Right ventricle myocardium superior (tissue), 1 donor: ENCODE measurements at regions not wholly inside any gene's neighbourhood (a gene's known extent, or its start where the extent isn't known, plus 50 kb on each side); places are given as distances from the start of the nearest gene placed in this dataset.
"Not testable (repeated sequence)": the region's sequence is repeated elsewhere in the genome, so short reads cannot be mapped to it uniquely, and the experiment has no call there.

ENCODE experiments used
- ATAC-seq: fragments of 200-7000 bp; cut with Tn5 transposase; one replicate; pipeline ENCODE4 v1.9.1; 2020; ENCODE audit warnings: mild to moderate bottlenecking; ENCODE audit not compliant: poor library complexity
- DNase-seq: peaks from one replicate; pipeline ENCODE4 v3.0.0-alpha.2; 2020
- intact Hi-C: fragments of 100-400 bp; cut with DNase I; formaldehyde crosslinking; loops from one replicate; pipeline ENCODE4 v1.11.2; 2022
- donor health status: DM: no; HTN: yes; CAD: no; lungs with severe emphysema.

DNA sequence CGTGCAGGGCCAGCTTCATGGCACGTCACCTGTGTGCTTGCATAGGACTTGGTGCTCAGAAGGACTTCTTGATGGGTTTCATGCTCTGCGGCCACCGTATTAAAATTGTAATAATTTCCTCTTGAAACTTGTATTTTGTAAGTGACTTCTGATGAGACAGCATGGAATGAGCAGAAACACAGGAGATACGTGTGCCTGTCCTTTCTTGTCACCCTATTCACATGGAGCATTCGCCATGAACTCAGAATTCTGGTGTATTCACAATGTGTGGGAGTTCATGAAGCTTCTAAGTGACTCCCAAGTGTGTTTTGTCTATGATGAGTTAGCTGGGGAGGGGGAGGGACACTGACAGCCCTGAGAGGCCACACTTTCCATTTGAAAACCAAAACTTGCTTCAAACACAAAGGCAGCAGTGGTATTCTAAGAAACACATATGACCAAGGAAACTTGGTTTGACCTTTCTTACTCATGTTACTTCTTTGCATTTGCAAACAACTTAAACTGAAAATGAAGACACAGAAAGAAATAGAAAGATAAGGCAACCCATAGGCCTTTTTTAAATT is 92.1 kb upstream of the NEDD9 start:
- DNase-seq (no peak), ATAC-seq (no peak)
- intact Hi-C loops: no loop called here

DNA sequence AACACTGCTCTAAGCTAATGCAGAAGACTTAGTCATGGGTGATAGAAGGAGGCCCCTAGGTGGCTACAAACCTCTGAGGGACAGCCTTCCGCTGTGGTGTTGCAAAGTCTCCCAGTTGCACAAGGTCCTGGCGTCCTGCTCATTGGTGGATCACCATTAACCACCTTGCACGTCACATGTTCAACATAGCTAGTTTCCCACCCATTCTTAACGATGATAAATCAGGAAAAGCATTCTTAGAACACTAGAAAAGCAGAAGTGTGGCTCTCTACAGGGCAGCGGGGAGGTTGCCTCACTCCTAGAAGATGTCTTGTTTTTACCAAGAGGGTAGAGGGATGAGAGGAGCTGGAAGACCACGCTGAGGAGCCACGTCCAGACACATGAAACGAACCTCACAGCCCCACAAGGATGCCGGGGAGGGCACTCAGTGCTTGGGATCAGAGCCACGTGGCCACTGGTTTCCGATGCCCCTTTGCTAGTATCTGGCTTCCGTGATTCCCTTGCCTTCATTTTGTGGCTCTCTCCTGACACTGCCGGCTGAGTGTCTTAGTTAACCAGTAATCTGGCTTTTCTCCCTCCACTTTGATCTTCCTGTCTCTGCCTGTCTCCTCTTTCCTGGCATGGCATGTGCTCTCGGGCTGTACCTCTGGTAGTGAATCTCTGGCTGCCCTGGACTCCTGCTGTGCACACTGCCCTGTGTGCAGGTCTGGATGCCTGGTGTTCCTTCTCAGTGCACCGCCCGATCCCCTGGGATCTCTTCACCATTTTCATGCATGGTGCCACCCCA is 91.4 kb upstream of the NEDD9 start:
- intact Hi-C loops: no loop called here
- ATAC-seq (peak; percentile 59), DNase-seq (peak; percentile 72)

DNA sequence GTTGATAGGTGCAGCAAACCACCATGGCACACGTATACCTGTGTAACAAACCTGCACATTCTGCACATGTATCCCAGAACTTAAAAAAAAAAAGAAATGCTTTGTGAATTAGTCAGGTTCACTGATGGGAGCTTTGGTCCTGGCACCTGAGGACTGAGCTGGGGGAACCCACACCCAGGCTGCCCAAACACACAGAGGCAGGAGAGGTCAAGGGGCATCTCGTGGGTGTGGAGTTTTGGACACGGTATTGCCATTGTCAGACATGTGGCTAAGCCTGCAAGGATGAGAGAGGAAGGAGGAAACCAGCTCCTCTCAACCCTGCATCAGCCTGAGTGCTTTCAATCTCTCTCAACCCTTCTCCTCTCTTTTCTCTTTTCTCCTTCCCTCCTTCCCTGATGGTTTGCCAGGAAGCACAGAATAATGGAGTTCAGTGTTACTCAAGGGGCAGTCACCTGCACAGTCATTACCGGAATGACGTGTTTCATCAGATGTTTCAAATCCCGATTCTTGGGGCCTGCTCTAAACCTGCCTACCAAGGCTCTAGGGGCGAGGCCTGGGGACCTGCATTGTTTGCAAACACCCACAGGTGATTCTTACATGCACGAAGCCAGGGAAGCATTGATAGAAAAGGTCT is 89.9 kb upstream of the NEDD9 start:
- intact Hi-C loops: no loop called here
- DNase-seq (no peak), ATAC-seq (no peak)

DNA sequence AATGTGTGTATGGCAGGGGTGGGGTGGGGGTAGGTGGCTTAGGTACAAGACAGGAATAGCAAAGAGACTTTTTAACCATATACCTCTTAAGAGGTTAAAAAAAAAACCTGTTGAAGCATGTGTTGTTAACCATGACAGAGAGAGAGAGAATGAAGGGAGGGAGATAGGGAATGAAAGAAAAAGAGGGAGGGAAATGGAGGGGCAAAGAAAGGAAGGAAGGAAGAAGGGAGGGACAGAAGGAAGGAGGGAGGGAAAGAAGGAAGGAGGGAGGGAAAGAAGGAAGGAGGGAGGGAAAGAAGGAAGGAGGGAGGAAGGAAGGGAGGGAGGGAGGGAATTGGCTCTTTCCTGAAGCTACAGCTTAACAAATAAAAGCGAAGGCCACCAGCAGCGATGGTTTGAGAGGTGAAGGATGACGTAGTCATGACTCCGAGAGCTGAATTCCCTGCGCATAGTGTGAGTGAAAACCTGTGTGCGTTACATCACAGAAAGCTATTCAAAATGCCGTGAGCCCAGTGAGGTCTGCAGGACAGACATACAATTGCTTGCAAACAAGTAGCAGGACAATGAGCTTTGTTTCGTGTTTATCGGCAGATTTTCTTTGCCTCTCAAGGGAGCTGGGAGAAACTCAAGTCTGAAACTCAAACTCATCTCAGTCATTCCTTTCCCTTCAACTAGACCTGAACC is 88.6 kb upstream of the NEDD9 start:
- DNase-seq (no peak), ATAC-seq (no peak)
- intact Hi-C loops: no loop called here

DNA sequence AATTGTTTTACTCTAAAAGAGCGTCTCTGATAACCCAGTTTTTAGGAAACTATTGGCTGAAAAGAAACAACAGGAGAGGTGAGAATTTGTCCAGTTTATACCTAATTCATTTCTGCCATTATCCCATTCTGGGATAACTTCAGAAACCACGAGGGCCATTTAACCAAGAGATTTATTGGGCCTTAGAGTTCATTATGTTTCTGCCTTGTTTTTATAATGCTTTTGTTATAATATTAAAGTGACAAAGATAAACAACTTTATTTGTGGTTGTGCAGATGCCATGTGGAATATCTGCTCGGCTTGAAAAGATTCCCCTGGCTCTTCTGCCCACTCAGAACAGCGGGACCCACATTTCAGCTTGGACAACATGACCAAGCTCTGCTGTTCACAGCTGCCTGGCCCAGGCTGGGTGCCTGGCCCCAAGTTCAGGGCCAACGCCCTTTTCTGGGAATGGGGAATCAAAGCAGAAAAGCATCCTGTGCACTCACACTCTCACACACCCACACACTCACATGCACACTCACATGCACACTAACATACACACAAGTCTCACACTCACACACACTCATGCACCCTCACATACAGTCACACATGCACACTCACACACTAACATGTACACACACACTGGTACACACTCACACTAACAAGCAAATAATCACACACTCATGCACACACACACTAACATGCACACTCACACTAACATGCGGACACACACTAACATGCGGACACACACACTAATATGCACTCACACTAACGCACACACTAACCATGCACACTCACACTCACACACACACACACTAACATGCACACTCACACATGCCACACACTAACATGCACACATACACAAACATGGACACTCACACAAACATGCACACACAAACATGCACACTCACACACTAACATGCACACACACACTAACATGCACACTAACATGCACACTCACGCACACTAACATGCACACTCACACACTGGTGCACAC is 86.7 kb upstream of the NEDD9 start:
- intact Hi-C loops: no loop called here
- no peak for DNase-seq
- ATAC-seq: no peak

DNA sequence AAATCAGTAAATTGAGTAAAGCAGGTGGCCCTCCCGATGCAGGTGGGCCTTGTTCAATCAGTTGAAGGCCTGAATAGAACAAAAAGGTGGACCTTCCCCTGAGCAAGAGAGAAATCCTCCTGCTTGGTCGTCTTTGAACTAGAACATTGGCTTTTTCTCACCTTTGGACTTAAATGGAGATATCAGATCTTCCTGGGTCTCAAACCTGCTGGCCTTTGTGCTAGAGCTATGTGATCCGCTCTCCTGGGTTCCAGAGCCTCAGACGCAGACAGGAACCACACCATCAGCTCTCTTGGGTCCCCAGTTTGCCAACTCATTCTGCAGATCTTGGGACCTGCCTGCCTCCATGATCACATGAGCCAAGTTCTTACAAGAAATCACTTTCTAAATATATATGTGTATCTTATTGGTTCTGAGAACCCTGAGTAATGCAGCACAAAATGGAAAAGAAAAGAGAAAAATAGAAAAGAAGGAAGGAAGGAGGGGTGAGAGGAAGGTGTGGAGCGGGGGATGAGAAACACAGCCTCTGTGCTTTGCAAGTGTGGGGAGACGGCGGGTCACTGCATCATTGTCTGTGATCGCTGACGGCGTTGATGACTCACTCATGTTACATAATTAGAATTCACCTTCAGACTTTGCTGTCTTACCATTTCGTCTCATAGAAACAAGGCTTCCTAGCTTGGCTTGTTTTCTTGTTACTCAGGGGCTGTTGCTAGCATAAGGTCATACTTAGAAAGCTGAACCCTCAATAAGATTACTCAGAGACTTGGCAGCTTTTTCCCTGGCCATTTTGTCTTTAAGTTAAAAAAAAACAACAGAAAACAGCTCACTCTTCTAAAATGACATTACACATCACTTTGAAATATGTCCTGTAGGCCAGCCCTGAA is 85.7 kb upstream of the NEDD9 start:
- intact Hi-C loops: no loop called here
- ATAC-seq (peak; percentile 57), DNase-seq (no peak)

DNA sequence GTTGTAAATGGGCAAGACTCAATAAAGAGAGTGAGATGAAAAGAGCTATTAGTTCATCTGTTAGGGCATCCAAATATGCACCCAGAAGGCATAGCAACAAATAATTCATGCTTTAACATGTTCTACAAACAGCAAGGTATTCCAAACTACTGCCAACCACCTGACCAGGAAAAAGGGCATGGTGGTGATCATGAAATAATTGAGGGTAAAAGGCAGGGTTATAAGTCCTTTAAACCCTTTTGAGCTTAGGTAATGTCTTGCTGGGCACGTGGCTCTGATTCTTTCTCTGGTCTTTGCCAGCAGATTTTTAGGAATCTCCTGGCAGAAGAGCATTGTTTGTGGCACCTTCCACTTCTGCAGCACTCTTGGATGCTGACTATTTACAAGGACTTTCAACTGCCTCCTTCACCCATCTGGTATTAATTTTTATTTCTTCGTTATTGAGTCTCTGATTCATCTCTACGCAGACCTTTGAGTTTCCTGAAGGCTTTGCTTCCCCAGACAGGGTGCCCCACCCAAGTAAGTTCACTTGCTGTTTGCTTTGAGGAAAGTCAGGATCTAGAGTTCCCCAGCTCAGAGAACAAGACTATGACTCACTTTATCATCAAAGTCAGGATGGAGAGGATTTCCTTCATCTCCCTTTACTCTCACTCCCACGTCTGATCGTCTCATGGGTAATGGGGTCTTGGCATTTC is 83.4 kb upstream of the NEDD9 start:
- no peak for ATAC-seq

DNA sequence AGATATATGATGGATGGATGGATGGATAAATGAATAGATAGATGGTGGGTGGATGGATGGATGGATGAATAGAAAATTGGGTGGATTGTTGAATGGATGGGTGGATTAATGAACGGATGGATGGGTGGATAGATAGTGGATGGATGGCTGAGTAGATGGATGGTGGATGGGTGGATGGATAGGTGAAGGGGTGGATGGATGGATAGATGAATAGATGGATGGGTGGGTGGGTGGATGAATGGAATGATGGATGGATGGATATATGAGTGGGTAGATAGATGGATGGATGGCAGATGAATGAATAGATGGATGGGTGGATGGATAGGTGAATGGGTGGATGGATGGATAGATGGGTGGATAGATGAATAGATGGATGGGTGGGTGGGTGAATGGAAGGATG is 80.7 kb upstream of the NEDD9 start:
- DNase-seq (no peak), ATAC-seq (no peak)
- intact Hi-C loops: no loop called here

More for the DNA sequence above, 83.4 kb upstream of the NEDD9 start:
- no peak for DNase-seq
- intact Hi-C loops: no loop called here

DNA sequence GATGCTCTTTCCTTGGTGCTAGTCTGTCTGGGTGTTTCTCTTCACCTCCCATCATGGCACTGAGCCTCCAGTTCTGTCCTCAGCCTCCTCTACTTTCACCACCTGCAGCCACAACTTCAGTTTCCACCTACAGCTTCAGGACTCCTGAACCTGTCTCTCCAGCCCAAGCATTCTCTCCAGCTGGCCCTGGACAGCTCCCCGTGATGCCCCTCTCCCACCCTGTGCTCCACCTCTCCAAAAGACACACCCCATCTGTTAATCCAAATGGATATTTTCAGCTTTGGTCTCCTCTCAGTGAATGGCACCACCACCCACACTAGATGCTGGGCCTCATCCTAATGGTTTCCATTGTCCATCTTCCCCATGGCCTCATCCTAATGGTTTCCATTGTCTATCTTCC is 79.5 kb upstream of the NEDD9 start:
- intact Hi-C loops: no loop called here
- no peak for ATAC-seq
- no peak for DNase-seq

DNA sequence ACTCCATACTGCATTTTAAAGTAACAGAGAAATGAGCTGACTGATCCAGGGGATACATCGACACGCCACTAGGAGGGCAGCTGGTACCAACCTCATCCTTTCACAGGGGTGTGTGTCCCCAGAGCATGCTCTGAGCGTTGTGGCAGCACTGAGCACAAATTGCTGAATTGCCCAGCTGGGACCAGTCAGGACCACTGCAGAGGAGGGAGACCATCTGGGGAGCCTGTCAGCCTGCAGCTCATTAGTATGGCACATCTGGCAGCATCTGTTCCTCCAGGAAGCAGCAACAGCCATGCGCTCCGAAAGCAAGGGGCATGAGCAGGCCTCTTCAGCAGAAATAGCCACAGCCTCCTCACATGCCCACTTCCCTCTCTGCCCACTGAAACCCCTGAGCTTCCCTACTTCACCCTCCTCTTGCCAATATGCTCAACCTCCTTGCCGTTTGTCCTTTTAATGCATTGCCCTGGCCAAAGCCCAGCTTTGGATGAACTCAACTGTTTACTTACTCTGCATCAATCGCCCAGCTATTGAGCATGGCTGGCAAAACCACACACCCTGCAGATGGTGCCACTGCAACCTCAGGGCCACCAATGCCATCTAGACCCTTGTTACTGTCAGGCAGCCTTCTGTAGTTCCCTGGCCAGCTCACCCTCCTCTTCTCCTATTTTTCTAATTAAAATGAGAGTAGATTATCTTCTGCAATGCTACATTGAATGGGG is 77.6 kb upstream of the NEDD9 start:
- DNase-seq: no peak
- no peak for ATAC-seq
- intact Hi-C loops: no loop called here

DNA sequence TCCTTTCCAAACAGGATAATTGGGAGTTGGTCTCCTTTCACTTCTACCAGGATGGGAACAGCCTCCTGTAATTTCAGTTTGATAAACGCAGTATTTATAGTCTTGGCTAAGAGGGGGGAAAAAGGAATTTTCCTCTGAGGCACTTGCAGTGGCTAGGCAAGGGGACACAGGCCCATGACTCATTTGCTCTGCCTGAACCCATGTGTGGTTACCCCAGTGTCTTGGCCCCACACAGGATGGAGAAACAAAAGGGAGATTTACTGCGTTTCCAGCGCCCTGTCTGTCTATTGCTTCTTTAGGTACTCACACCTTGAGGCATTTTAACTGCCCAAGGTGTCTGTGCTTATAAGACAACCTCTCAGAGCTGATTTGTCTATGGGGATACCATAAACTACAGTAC is 74.8 kb upstream of the NEDD9 start:
- DNase-seq: no peak
- intact Hi-C loops: no loop called here
- ATAC-seq: no peak

DNA sequence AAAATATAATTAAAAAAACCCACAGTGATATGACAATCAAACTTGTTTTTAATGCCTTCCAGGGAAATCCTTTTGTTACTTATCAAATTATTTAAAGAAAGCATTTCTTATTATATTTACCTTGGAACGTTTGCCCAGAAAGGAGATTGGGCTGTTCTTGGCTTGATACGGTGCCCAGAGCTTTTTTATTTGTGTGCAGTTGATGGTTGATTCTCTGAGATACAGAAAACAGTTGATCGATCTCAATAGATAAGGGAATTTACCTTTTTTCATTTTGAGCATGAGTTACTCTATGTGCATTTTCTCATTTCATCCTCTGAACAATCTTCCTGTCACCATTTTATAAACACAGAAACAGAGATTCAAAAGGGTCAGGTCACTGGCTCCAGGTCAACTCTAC is 72.5 kb upstream of the NEDD9 start:
- intact Hi-C loops: no loop called here
- no peak for DNase-seq
- no peak for ATAC-seq

DNA sequence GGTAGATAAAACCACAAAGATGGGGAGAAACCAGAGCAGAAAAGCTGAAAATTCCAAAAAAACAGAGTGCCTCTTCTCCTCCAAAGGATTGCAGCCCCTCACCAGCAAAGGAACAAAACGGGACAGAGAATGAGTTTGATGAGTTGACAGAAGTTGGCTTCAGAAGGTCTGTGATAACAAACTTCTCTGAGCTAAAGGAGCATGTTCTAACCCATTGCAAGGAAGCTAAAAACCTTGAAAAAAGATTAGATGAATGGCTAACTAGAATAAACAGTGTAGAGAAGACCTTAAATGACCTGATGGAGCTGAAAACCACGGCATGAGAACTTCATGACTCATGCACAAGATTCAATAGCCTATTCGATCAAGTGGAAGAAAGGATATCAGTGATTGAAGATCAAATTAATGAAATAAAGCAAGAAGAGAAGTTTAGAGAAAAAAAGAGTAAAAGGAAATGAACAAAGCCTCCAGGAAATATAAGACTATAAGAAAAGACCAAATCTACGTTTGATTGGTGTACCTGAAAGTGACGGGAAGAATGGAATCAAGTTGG is 67.5 kb upstream of the NEDD9 start:
- intact Hi-C loops, ATAC-seq, DNase-seq: not testable (repeated sequence)

DNA sequence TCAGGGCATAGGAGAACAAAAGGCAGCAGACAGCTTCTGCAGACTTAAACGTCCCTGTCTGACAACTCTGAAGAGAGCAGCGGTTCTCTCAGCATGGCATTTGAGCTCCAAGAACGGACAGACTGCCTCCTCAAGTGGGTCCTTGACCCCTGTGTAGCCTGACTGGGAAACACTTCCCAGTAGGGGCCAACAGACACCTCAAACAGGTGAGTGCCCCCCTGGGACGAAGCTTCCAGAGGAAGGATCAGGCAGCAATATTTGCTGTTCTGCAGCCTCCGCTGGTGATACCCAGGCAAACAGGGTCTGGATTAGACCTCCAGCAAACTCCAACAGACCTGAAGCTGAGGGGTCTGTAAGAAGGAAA is 66.9 kb upstream of the NEDD9 start:
- ATAC-seq, DNase-seq, intact Hi-C loops: not testable (repeated sequence)

DNA sequence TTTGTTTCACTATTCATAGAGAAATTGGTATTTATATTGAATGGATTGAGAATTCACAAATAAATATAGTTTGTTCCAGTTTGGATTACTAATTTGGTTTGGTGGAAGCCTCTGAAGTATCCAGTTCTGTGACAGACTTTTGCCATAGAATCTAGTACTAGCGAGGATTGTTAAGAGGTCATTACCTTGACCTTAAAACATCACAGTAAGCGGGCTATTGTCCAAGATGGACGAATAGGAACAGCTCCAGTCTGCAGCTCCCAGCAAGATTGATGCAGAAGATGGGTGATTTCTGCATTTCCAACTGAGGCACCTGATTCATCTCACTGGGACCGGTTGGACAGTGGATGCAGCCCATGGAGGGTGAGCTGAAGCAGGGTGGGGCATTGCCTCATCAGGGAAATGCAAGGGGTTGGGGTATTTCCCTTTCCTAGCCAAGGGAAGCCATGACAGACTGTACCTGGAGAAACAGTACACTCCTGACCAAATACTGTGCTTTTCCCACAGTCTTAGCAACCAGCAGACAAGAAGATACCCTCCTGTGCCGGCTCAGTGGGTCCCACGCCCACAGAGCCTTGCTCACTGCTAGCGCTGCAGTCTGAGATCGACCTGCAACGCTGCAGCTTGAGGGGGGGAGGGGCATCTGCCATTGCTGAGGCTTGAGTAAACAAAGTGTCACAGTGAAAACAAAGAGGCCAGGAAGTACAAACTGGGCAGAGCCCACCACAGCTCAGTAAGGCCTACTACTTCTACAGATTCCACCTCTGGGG is 66.4 kb upstream of the NEDD9 start:
- DNase-seq: no peak
- intact Hi-C loops: no loop called here
- no peak for ATAC-seq

DNA sequence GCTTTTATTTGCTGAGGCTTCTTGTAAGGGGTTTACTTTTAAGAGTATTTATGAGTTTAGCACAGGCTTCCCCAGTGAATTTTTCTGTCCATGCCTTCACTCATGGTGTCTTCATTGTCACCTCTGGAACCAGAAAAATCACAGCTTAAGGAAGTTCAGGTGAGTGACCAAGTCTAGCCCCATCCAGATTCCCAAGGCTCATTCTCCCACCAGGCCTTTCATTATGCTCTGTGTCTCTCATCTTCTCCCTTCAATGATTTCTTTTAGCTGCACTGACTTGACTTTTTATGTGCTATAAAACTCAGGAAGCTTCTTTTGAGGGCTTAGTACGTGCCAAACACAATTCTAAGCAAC is 64.9 kb upstream of the NEDD9 start:
- ATAC-seq: no peak
- intact Hi-C loops: no loop called here
- no peak for DNase-seq
